Nephron (organoid): ENCODE measurements at regions not wholly inside any gene's neighbourhood (a gene's known extent, or its start where the extent isn't known, plus 50 kb on each side); places are given as distances from the start of the nearest gene placed in this dataset.

Experiments
- H3K27ac Mint-ChIP-seq, 3 experiments: 2 replicates each; pipeline ENCODE4 v1.8.0; 2020; ENCODE audit warnings: mixed read lengths in 3 of 3, mild to moderate bottlenecking in 2 of 3, moderate library complexity in 1 of 3
- H3K27me3 Mint-ChIP-seq: 2 replicates; pipeline ENCODE4 v1.8.0; 2021; ENCODE audit warnings: low read depth, mild to moderate bottlenecking, moderate library complexity, mixed read lengths
- H3K36me3 Mint-ChIP-seq: 2 replicates; pipeline ENCODE4 v1.8.0; 2020; ENCODE audit warnings: low read depth, mixed read lengths
- H3K4me1 Mint-ChIP-seq: 2 replicates; pipeline ENCODE4 v1.8.0; 2020; ENCODE audit warnings: mixed read lengths
- H3K4me3 Mint-ChIP-seq, 3 experiments: 2 replicates each; pipeline ENCODE4 v1.8.0; 2020; ENCODE audit warnings: mild to moderate bottlenecking in 3 of 3, mixed read lengths in 3 of 3, moderate library complexity in 2 of 3
- H3K9me3 Mint-ChIP-seq: 2 replicates; pipeline ENCODE4 v1.8.0; 2020; ENCODE audit warnings: mixed read lengths
- TF ChIP-seq, protein P1 (sequence below), 3 experiments: fragments of 200-600 bp; sonication (generic); IDR thresholded peaks; one replicate each; pipeline ENCODE4 v1.5.0; 2021; ENCODE audit warnings: antibody characterized with exemption in 3 of 3; ENCODE audit not compliant: unreplicated experiment in 3 of 3

DNA sequence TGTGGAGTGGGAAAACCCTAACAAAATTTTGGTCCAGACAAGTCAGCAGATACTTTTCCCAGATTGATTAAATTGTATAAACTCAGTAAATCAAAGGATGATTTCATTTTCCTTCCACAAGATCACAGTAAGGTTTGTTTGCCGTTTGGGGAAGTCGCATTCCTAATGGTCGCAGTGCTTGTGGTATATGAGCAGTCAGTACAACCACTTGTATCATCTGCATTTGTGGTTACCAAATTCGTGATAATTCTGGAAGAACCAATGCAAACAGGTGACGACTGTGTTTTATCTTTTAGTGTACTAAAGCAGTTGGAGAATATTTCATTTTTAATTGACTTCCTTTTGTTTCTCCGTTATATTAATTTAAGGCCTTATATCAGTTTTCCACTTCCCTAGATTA lies 100.0 kb upstream of the CNTN6 start:
- no peaks in the 10 kb centered on the region for H3K36me3 Mint-ChIP-seq
- peaks cover 5% of the 10 kb centered on the region for H3K9me3 Mint-ChIP-seq
- TF ChIP-seq, protein P1, sequence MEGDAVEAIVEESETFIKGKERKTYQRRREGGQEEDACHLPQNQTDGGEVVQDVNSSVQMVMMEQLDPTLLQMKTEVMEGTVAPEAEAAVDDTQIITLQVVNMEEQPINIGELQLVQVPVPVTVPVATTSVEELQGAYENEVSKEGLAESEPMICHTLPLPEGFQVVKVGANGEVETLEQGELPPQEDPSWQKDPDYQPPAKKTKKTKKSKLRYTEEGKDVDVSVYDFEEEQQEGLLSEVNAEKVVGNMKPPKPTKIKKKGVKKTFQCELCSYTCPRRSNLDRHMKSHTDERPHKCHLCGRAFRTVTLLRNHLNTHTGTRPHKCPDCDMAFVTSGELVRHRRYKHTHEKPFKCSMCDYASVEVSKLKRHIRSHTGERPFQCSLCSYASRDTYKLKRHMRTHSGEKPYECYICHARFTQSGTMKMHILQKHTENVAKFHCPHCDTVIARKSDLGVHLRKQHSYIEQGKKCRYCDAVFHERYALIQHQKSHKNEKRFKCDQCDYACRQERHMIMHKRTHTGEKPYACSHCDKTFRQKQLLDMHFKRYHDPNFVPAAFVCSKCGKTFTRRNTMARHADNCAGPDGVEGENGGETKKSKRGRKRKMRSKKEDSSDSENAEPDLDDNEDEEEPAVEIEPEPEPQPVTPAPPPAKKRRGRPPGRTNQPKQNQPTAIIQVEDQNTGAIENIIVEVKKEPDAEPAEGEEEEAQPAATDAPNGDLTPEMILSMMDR (IDR thresholded peaks at IDR 0.05; ENCODE audit: unreplicated experiment in 3 of 3): no peak
- no peak overlapping the region for H3K27ac Mint-ChIP-seq
- no peaks in the 10 kb centered on the region for H3K27me3 Mint-ChIP-seq
- H3K4me1 Mint-ChIP-seq: no peaks in the 10 kb centered on the region
- H3K4me3 Mint-ChIP-seq: no peak overlapping the region

GRCh38 chr3:1002010-1002409 lies 90.8 kb upstream of the CNTN6 start:
- H3K36me3 Mint-ChIP-seq: no peaks in the 10 kb centered on the region
- no peaks in the 10 kb centered on the region for H3K27me3 Mint-ChIP-seq
- TF ChIP-seq, protein P1 (IDR thresholded peaks at IDR 0.05; ENCODE audit: unreplicated experiment in 3 of 3): no peak
- no peaks in the 10 kb centered on the region for H3K9me3 Mint-ChIP-seq
- H3K4me3 Mint-ChIP-seq: no peak overlapping the region
- no peaks in the 10 kb centered on the region for H3K4me1 Mint-ChIP-seq
- H3K27ac Mint-ChIP-seq: no peak overlapping the region

- Mint-ChIP-seq H3K9me3 (no peaks in the 10 kb centered on the region), H3K4me1 (peaks cover 11% of the 10 kb centered on the region), H3K36me3 (no peaks in the 10 kb centered on the region), H3K27ac (peak overlapping the region in 2 of 3 experiments; percentile 47 to 74), H3K27me3 (no peaks in the 10 kb centered on the region), H3K4me3 (no peak overlapping the region)
- TF ChIP-seq, protein P1 (IDR thresholded peaks at IDR 0.05; ENCODE audit: unreplicated experiment in 3 of 3): no peak
Measured at GRCh38 chr3:1007866-1008265, 85.0 kb upstream of the CNTN6 start.

DNA sequence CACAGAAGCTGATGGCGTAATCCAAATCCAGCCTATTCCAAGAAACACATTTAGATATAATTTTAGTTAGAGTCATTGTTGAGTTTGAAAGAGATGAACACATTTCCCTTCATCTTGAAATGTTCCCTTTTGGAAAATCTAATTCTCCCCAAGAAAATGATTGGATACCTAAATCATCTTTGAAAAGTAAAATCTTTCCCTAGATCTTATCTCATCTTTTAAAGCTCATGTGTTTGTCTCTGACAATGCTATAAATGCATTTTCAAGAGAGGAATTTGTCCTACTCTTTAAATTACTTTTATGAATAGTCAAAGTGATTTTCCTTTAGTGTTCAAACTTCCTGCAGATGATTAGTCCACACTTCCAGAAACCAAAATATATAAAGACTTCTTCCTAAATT lies 82.6 kb upstream of the CNTN6 start:
- no peaks in the 10 kb centered on the region for H3K36me3 Mint-ChIP-seq
- peaks cover 11% of the 10 kb centered on the region for H3K4me1 Mint-ChIP-seq
- H3K27ac Mint-ChIP-seq: no peak overlapping the region
- H3K4me3 Mint-ChIP-seq: no peak overlapping the region
- H3K9me3 Mint-ChIP-seq: no peaks in the 10 kb centered on the region
- no peaks in the 10 kb centered on the region for H3K27me3 Mint-ChIP-seq
- TF ChIP-seq, protein P1 (IDR thresholded peaks at IDR 0.05; ENCODE audit: unreplicated experiment in 3 of 3): no peak

GRCh38 chr3:1015826-1016225 lies 77.0 kb upstream of the CNTN6 start:
- no peaks in the 10 kb centered on the region for H3K4me1 Mint-ChIP-seq
- no peak overlapping the region for H3K27ac Mint-ChIP-seq
- H3K36me3 Mint-ChIP-seq: no peaks in the 10 kb centered on the region
- TF ChIP-seq, protein P1 (IDR thresholded peaks at IDR 0.05; ENCODE audit: unreplicated experiment in 3 of 3): no peak
- H3K27me3 Mint-ChIP-seq: no peaks in the 10 kb centered on the region
- H3K4me3 Mint-ChIP-seq: no peak overlapping the region
- peaks cover 3% of the 10 kb centered on the region for H3K9me3 Mint-ChIP-seq

DNA sequence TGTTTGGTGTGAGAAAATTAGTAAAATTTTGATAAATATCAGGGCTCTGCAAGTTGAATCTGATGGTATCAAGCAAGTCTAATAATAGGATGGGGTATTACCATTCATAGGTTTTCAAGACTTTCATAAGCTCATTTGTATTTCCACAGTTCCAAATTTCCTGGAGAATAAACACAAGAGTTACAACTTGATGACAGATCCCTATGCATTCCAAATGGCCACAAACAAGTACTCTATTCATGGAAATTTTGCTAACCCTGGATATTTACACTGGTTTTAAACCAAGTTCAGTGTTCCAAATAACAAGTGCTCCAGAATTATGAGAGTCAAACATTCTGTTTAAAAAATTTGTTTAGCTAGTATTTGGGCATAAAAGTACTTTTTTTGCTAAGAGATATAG lies 75.0 kb upstream of the CNTN6 start:
- no peak overlapping the region for H3K4me3 Mint-ChIP-seq
- peaks cover 3% of the 10 kb centered on the region for H3K9me3 Mint-ChIP-seq
- H3K27me3 Mint-ChIP-seq: no peaks in the 10 kb centered on the region
- no peak overlapping the region for H3K27ac Mint-ChIP-seq
- H3K36me3 Mint-ChIP-seq: no peaks in the 10 kb centered on the region
- H3K4me1 Mint-ChIP-seq: no peaks in the 10 kb centered on the region
- TF ChIP-seq, protein P1 (IDR thresholded peaks at IDR 0.05; ENCODE audit: unreplicated experiment in 3 of 3): no peak
